ENCODE measurements at regions not wholly inside any gene's neighbourhood (a gene's known extent, or its start where the extent isn't known, plus 50 kb on each side); places are given as distances from the start of the nearest gene placed in this dataset.

GRCh38 chr13:33739254-33739653, 78.7 kb upstream of the RFC3 start:
- no peak for TF ChIP-seq YY1 (IDR thresholded peaks at IDR 0.05; ENCODE audit: insufficient read depth, insufficient read length)
- TF ChIP-seq SUZ12 (IDR thresholded peaks at IDR 0.05; ENCODE audit: extremely low read depth, insufficient read depth, insufficient read length), result no peak
- no peak for TF ChIP-seq ZNF274 (IDR thresholded peaks at IDR 0.05; ENCODE audit: low read depth, low read length)

Measured in NT2/D1 (cell line).